GM23338 (cell line): ENCODE measurements at regions not wholly inside any gene's neighbourhood (a gene's known extent, or its start where the extent isn't known, plus 50 kb on each side); places are given as distances from the start of the nearest gene placed in this dataset.

Experiments used
- CREB1 ChIP-seq: fragments of 250-450 bp; sonication (Bioruptor Pico); IDR thresholded peaks from 2 replicates; pipeline ENCODE4 v1.5.0; 2020; ENCODE audit warnings: low read depth, mild to moderate bottlenecking, moderate library complexity
- EZH2 ChIP-seq: fragments of 200-600 bp; sonication (generic); IDR thresholded peaks from one replicate; pipeline ENCODE4 v1.8.0; 2017; ENCODE audit warnings: antibody characterized with exemption, mild to moderate bottlenecking, low read depth; ENCODE audit not compliant: unreplicated experiment
- EZH2phosphoT487 ChIP-seq: fragments of 200-600 bp; sonication (generic); IDR thresholded peaks from one replicate; pipeline ENCODE4 v1.8.1; 2018; ENCODE audit warnings: antibody characterized with exemption; ENCODE audit not compliant: unreplicated experiment
- JUNB ChIP-seq: IDR thresholded peaks from one replicate; pipeline ENCODE4 v1.6.1; 2016; ENCODE audit warnings: antibody characterized with exemption; ENCODE audit not compliant: unreplicated experiment
- NANOG ChIP-seq: IDR thresholded peaks from 2 replicates; pipeline ENCODE4 v1.6.1; 2016; ENCODE audit warnings: antibody characterized with exemption, borderline replicate concordance
- POLR2AphosphoS5 ChIP-seq: IDR thresholded peaks from 2 replicates; pipeline ENCODE4 v1.6.1; 2016; ENCODE audit warnings: antibody characterized with exemption, low read depth
- STAT1 ChIP-seq: IDR thresholded peaks from one replicate; pipeline ENCODE4 v1.6.1; 2016; ENCODE audit warnings: antibody characterized with exemption; ENCODE audit not compliant: unreplicated experiment
- ZNF114 ChIP-seq: fragments of 250-450 bp; sonication (Bioruptor Pico); IDR thresholded peaks from 2 replicates; pipeline ENCODE4 v1.5.0; 2020; ENCODE audit warnings: mild to moderate bottlenecking, moderate library complexity
- TF ChIP-seq, protein P1 (sequence below), 2 experiments: fragments of 200-600 bp in 1 of 2; sonication (generic) in 1 of 2; conservative IDR thresholded peaks; 2 replicates each; pipeline versions ENCODE4 v1.5.1 to v1.6.1; 2016 to 2017; ENCODE audit warnings: antibody characterized with exemption in 2 of 2, low read depth in 2 of 2, mild to moderate bottlenecking in 2 of 2, moderate library complexity in 1 of 2
- TF ChIP-seq, protein P2 (sequence below): IDR thresholded peaks from one replicate; pipeline ENCODE4 v1.6.1; 2018; ENCODE audit warnings: antibody characterized with exemption; ENCODE audit not compliant: unreplicated experiment
- TF ChIP-seq, protein P3 (sequence below): fragments of 250-450 bp; sonication (Bioruptor Pico); IDR thresholded peaks from 2 replicates; pipeline ENCODE4 v1.5.0; 2020; ENCODE audit warnings: mild to moderate bottlenecking, moderate library complexity
- TF ChIP-seq, protein P4 (sequence below): IDR thresholded peaks from 2 replicates; pipeline ENCODE4 v1.6.1; 2016; ENCODE audit warnings: antibody characterized with exemption

DNA sequence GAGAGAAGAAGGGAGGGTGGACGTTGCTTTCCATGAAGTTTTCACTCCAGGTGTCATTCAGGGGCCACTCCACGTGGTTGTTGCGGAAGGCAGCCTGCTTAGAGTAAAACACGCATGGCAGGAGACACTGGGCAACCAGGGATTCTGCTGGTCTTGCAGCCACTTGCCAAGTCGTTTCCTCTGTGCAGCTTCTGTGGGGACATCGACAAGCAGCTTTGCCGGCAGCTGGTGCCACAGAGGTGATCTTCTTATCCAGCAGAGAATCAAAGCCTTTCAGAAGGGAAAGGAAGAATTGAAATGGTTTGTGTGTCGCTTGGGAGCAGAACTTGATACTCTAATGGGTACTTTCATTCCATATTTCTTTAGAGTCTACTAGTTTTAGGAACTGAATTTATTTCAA lies 867.1 kb upstream of the TENM3 start:
- TF ChIP-seq POLR2AphosphoS5: no peak
- TF ChIP-seq, protein P1, sequence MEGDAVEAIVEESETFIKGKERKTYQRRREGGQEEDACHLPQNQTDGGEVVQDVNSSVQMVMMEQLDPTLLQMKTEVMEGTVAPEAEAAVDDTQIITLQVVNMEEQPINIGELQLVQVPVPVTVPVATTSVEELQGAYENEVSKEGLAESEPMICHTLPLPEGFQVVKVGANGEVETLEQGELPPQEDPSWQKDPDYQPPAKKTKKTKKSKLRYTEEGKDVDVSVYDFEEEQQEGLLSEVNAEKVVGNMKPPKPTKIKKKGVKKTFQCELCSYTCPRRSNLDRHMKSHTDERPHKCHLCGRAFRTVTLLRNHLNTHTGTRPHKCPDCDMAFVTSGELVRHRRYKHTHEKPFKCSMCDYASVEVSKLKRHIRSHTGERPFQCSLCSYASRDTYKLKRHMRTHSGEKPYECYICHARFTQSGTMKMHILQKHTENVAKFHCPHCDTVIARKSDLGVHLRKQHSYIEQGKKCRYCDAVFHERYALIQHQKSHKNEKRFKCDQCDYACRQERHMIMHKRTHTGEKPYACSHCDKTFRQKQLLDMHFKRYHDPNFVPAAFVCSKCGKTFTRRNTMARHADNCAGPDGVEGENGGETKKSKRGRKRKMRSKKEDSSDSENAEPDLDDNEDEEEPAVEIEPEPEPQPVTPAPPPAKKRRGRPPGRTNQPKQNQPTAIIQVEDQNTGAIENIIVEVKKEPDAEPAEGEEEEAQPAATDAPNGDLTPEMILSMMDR (conservative IDR thresholded peaks at IDR 0.05; ENCODE audit: low read depth in 2 of 2): no peak
- no peak for TF ChIP-seq EZH2phosphoT487
- TF ChIP-seq CREB1 (CRISPR knock-in tag): no peak
- TF ChIP-seq JUNB: no peak
- TF ChIP-seq EZH2: no peak
- no peak for TF ChIP-seq STAT1
- TF ChIP-seq, protein P2, sequence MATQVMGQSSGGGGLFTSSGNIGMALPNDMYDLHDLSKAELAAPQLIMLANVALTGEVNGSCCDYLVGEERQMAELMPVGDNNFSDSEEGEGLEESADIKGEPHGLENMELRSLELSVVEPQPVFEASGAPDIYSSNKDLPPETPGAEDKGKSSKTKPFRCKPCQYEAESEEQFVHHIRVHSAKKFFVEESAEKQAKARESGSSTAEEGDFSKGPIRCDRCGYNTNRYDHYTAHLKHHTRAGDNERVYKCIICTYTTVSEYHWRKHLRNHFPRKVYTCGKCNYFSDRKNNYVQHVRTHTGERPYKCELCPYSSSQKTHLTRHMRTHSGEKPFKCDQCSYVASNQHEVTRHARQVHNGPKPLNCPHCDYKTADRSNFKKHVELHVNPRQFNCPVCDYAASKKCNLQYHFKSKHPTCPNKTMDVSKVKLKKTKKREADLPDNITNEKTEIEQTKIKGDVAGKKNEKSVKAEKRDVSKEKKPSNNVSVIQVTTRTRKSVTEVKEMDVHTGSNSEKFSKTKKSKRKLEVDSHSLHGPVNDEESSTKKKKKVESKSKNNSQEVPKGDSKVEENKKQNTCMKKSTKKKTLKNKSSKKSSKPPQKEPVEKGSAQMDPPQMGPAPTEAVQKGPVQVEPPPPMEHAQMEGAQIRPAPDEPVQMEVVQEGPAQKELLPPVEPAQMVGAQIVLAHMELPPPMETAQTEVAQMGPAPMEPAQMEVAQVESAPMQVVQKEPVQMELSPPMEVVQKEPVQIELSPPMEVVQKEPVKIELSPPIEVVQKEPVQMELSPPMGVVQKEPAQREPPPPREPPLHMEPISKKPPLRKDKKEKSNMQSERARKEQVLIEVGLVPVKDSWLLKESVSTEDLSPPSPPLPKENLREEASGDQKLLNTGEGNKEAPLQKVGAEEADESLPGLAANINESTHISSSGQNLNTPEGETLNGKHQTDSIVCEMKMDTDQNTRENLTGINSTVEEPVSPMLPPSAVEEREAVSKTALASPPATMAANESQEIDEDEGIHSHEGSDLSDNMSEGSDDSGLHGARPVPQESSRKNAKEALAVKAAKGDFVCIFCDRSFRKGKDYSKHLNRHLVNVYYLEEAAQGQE: no peak
- TF ChIP-seq, protein P3, sequence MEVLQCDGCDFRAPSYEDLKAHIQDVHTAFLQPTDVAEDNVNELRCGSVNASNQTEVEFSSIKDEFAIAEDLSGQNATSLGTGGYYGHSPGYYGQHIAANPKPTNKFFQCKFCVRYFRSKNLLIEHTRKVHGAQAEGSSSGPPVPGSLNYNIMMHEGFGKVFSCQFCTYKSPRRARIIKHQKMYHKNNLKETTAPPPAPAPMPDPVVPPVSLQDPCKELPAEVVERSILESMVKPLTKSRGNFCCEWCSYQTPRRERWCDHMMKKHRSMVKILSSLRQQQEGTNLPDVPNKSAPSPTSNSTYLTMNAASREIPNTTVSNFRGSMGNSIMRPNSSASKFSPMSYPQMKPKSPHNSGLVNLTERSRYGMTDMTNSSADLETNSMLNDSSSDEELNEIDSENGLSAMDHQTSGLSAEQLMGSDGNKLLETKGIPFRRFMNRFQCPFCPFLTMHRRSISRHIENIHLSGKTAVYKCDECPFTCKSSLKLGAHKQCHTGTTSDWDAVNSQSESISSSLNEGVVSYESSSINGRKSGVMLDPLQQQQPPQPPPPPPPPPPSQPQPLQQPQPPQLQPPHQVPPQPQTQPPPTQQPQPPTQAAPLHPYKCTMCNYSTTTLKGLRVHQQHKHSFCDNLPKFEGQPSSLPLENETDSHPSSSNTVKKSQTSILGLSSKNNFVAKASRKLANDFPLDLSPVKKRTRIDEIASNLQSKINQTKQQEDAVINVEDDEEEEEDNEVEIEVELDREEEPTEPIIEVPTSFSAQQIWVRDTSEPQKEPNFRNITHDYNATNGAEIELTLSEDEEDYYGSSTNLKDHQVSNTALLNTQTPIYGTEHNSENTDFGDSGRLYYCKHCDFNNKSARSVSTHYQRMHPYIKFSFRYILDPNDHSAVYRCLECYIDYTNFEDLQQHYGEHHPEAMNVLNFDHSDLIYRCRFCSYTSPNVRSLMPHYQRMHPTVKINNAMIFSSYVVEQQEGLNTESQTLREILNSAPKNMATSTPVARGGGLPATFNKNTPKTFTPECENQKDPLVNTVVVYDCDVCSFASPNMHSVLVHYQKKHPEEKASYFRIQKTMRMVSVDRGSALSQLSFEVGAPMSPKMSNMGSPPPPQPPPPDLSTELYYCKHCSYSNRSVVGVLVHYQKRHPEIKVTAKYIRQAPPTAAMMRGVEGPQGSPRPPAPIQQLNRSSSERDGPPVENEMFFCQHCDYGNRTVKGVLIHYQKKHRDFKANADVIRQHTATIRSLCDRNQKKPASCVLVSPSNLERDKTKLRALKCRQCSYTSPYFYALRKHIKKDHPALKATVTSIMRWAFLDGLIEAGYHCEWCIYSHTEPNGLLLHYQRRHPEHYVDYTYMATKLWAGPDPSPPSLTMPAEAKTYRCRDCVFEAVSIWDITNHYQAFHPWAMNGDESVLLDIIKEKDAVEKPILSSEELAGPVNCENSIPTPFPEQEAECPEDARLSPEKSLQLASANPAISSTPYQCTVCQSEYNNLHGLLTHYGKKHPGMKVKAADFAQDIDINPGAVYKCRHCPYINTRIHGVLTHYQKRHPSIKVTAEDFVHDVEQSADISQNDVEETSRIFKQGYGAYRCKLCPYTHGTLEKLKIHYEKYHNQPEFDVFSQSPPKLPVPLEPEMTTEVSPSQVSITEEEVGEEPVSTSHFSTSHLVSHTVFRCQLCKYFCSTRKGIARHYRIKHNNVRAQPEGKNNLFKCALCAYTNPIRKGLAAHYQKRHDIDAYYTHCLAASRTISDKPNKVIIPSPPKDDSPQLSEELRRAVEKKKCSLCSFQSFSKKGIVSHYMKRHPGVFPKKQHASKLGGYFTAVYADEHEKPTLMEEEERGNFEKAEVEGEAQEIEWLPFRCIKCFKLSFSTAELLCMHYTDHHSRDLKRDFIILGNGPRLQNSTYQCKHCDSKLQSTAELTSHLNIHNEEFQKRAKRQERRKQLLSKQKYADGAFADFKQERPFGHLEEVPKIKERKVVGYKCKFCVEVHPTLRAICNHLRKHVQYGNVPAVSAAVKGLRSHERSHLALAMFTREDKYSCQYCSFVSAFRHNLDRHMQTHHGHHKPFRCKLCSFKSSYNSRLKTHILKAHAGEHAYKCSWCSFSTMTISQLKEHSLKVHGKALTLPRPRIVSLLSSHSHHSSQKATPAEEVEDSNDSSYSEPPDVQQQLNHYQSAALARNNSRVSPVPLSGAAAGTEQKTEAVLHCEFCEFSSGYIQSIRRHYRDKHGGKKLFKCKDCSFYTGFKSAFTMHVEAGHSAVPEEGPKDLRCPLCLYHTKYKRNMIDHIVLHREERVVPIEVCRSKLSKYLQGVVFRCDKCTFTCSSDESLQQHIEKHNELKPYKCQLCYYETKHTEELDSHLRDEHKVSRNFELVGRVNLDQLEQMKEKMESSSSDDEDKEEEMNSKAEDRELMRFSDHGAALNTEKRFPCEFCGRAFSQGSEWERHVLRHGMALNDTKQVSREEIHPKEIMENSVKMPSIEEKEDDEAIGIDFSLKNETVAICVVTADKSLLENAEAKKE (CRISPR knock-in tag): no peak
- no peak for TF ChIP-seq ZNF114 (CRISPR knock-in tag)
- TF ChIP-seq, protein P4, sequence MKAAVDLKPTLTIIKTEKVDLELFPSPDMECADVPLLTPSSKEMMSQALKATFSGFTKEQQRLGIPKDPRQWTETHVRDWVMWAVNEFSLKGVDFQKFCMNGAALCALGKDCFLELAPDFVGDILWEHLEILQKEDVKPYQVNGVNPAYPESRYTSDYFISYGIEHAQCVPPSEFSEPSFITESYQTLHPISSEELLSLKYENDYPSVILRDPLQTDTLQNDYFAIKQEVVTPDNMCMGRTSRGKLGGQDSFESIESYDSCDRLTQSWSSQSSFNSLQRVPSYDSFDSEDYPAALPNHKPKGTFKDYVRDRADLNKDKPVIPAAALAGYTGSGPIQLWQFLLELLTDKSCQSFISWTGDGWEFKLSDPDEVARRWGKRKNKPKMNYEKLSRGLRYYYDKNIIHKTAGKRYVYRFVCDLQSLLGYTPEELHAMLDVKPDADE: no peak
- no peak for TF ChIP-seq NANOG
